ENCODE measurements at regions not wholly inside any gene's neighbourhood (a gene's known extent, or its start where the extent isn't known, plus 50 kb on each side); places are given as distances from the start of the nearest gene placed in this dataset.
"Not testable (repeated sequence)": the region's sequence is repeated elsewhere in the genome, so short reads cannot be mapped to it uniquely, and the experiment has no call there.

GRCh38 chr2:8139668-8140200, 542.1 kb upstream of the ID2 start:
- no peak for DNase-seq (ENCODE audit: low read depth)

DNA sequence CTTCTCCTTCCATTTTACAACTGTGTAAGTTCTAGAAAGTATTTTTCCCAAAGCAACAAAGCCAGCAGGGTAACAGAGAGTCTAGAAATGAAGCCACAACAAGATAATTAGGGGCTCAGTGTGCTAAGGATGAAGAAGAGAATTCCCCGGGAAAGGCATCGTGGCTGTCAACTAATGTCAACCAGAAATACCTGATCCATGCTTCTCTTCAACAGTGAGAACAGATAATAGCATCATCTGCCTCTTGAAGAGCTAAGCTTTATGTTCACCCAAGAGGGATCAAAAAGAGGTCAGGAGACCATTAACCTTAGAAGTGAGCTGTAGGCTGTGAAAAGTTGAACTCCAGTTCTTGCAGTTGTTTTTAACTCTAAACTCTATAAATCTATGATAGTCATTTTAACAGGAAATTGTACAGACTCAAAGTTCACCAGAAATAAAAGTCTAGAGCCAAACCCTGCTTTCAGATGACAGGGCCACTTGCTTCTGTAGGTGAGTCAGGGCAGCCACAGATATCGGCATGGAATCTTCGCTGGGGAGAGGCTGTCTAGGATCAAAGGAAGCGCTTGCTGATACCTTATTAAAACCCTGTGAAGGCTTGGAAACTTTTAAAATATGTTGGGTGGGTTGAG, 540.7 kb upstream of the ID2 start:
- no peak for DNase-seq (ENCODE audit: low read depth)

DNA sequence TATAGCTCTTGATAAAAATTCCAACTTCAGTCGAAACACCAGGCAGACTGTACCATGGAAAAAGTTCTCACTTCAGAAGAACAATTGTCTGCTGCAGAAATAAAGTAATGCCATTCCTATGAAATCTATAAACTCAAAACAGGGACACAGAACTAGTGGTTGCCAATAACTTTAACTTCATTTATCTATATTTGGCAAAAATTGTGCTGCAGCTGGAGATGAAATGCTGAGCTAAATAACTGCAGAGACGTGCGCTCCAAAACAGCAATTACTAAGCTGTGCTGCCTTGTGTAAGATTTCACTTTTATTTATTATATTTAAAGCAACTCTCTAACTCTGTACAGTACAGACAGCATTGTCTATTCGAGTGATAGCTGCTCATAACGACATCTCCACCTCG, 540.1 kb upstream of the ID2 start:
- no peak for DNase-seq (ENCODE audit: low read depth)

- no peak for DNase-seq (ENCODE audit: low read depth)
Observed at GRCh38 chr2:8142461-8142860, 539.4 kb upstream of the ID2 start.

- no peak for DNase-seq (ENCODE audit: low read depth)
Observed at GRCh38 chr2:8144131-8144631, 537.7 kb upstream of the ID2 start.

GRCh38 chr2:8144785-8145184, 537.1 kb upstream of the ID2 start:
- DNase-seq (ENCODE audit: low read depth): no peak

GRCh38 chr2:8145375-8145774, 536.5 kb upstream of the ID2 start:
- not testable (repeated sequence) for DNase-seq (ENCODE audit: low read depth)

DNA sequence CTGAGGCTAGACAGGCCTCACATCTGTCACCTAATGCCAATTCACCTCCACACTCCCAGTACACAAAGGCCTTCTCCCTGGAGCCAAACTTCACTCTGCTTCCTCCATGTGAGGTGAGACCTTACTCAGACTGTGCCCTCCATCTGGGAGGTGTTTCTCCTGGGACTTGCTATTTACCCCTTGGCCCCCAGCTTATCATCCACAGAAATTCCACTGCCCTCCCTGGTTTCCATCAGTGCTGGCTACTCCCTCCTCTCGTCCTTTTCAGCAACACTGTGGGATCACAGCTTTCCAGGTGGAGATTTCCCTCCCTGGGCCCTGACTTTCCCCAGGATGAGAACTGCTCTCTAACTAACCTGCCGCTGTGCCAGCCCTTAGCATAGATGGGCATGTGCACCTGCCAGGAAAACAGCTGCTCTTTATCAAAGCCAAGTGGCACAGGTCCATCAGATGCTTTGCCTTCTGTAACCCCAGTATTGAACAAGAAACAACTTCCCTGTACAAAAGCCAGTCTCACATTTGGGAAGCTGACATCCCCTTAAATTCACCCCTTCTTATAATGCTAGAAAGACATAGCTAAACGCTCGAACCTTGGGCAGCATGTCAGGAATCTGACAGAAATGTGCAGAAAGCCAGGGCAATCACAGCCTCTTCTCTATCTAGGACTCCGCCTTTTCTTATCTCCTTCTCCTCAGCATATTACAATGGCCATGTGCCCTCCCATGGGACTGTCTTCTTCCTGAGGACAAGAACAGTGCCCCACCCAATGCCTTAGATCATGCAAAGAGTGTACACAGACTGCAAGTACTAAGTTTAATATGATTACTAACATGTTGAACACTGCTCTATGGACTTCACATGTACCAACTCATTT, 535.5 kb upstream of the ID2 start:
- DNase-seq (ENCODE audit: low read depth): no peak

GRCh38 chr2:8148260-8149006, 533.4 kb upstream of the ID2 start:
- no peak for DNase-seq (ENCODE audit: low read depth)

GRCh38 chr2:8149007-8149405, 532.9 kb upstream of the ID2 start:
- DNase-seq (ENCODE audit: low read depth): no peak

DNA sequence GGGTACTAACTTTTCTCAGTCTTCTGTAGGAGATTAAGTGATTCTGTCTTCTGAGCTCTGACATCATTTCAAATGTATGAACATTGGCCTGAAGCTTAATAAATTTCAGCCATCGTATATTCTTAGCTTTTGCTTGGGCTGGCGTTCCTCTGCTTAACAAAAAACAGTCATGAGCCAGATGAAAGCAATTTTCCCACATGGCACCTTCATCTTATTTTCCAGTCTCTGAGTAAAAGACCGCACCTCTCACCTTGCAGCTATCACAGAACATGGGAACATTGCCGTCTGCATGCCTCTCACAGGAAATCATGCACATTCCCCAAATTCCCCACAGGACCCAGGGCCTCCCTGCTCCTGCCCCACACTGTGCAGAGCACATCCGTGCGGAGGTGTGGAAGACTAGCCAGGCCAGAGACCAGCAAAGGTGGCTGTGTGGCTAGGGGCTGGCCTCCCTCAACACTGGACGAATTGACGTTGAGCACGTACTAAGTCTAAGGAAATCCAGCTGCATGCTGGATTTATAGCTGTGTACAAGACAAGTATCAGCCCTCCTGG, 531.8 kb upstream of the ID2 start:
- DNase-seq (ENCODE audit: low read depth): no peak

DNA sequence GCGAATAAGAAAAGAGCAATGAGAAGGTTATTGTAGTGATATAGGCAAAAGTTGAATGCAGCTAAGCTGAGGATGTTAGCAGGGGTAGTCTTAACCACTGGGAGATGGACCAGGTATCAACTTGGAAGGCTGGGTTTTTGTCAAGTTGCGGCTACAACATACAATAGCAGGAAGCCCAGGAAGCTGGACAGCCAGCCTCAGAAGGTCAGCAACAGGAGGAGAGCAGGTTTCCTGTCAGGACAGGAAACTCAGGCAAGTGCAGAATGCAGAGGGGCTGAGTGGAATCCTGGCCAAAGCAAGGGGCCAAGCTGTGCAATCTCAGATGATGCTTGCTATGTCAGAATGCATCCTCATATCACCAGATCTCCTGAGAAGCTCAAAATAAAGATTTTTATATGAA, 530.0 kb upstream of the ID2 start:
- DNase-seq (ENCODE audit: low read depth): no peak

GRCh38 chr2:8152392-8153257, 529.2 kb upstream of the ID2 start:
- no peak for DNase-seq (ENCODE audit: low read depth)

- no peak for DNase-seq (ENCODE audit: low read depth)
Observed at GRCh38 chr2:8153258-8153718, 528.6 kb upstream of the ID2 start.

DNA sequence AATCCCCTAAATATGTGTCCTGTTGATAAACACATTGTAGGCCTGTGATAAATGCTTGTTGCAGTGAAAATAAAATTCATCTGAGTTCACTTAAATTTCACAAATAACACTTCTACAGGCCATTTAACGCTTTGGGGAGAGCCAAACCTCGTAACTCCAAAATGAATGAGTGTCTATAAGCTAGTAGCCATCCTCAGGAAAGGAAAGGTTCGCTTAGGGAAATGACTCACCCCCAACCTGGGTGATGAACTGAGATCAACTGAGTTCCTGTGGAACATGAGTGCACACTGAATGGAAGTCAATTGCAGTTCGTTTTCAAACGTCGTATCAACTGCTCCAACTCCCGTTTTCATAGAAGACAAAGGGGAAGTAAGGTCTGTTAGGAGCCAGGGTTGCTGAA, 527.6 kb upstream of the ID2 start:
- no peak for DNase-seq (ENCODE audit: low read depth)

DNA sequence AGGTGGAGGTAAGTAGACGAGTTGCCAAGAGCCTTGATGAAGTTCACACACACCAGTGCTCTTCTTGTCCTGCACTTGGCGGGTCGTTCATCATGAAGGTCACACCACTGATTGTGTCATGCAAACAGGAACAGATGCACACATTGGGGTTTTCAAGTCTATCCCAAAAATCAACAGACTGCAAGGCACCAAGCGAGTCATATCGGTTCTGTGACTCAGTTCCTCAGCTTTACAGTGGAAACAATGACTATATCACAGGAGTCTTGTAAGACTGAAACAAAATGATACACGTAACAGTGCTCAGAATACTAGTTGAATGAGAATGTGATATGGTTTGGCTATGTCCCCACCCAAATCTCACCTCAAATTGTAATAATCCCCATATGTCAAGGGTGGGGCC, 526.9 kb upstream of the ID2 start:
- DNase-seq (ENCODE audit: low read depth): no peak

- no peak for DNase-seq (ENCODE audit: low read depth)
Observed at GRCh38 chr2:8157621-8158430, 524.0 kb upstream of the ID2 start.

- DNase-seq (ENCODE audit: low read depth): no peak
Observed at GRCh38 chr2:8158711-8159110, 523.1 kb upstream of the ID2 start.

DNA sequence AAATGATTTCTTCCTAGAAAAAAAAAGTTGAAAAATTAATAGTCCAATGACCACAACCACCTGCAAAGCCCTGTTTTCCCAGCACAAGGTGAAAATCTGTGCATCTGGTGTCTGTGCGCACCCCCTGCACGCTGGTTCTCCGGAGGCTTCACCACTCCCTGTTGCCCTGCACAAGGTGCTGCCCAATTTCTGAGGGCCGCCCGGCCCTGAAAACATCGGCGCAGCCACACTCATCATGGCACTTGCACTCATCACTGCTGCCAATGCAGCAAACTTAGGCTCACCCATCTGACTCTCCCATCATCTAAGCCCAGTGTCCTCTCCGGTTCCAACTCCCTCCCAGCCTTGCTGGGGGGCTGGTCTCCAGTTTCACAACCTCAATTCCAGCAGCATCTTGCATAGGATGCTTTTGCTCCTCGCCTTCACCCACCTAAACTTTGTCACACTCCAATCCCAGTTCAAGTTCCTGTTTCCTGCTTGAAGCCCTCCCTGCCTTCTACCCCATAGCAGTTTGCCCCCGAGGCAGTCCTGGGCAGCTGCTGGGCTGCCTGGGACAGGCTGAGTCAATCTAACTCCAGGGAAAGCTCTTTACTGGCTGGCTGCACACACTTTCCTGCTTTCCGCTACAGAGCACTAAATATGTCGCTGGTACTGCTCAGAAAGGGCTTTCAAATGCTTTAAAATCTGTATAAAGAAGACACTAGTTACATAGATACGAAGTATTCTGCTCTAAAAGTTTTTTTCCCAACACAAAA, 522.5 kb upstream of the ID2 start:
- no peak for DNase-seq (ENCODE audit: low read depth)

Measured in activated T-helper 1 cell treated with Interleukin-2 at 50 U/mL for 16 hours (primary cell).